Endothelial cell of umbilical vein (primary cell): ENCODE measurements at regions not wholly inside any gene's neighbourhood (a gene's known extent, or its start where the extent isn't known, plus 50 kb on each side); places are given as distances from the start of the nearest gene placed in this dataset.
"Not testable (repeated sequence)": the region's sequence is repeated elsewhere in the genome, so short reads cannot be mapped to it uniquely, and the experiment has no call there.

ENCODE experiments used
- BruUV-seq: library from RNA; stranded (reverse); fragments of 400-500 nt; replicated peaks from 2 replicates; lab custom pipeline; 2021; lab: Mats Ljungman, UMichigan
- CTCF ChIA-PET: fragments of 300-600, 350-600 bp; sonication (Branson Sonifier 250); formaldehyde crosslinking; loops from one replicate; lab custom pipeline; 2021; ENCODE audit warnings: antibody characterized with exemption, inconsistent platforms; lab: Charles Lee
- POLR2A ChIA-PET: fragments of 300-600, 350-600 bp; sonication (Branson Sonifier 250); formaldehyde crosslinking; loops from one replicate; lab custom pipeline; 2021; ENCODE audit warnings: antibody characterized with exemption, inconsistent platforms; lab: Charles Lee
- DNase-seq: peaks from one replicate; pipeline ENCODE4 v3.0.0-alpha.2; 2011; ENCODE audit warnings: low read depth, low spot score
- FAIRE-seq: peaks from 2 replicates; lab custom pipeline; 2011; peaks lifted over from hg19 to GRCh38; lab: Jason Lieb, UNC
- H2AFZ ChIP-seq: 2 replicates; pipeline ENCODE4 v1.6.0; 2012; ENCODE audit warnings: low read depth, low read length, control low read depth, inconsistent platforms
- H3K27ac ChIP-seq: 2 replicates; pipeline ENCODE4 v1.5.1; 2011; ENCODE audit warnings: low read depth, mild to moderate bottlenecking, control low read depth, low read length, moderate library complexity; ENCODE audit not compliant: insufficient read depth
- H3K27me3 ChIP-seq, 2 experiments: 2 replicates each; pipeline versions ENCODE4 v1.6.0 to v1.6.1; 2011; ENCODE audit warnings: low read length in 2 of 2, mixed read lengths in 1 of 2; ENCODE audit not compliant: control insufficient read depth in 2 of 2, insufficient read depth in 2 of 2
- H3K36me3 ChIP-seq, 2 experiments: 2 replicates in 1 of 2; 3 replicates in 1 of 2; pipeline ENCODE4 v1.5.1; 2011; ENCODE audit warnings: low read length in 2 of 2, mild to moderate bottlenecking in 1 of 2, moderate library complexity in 1 of 2; ENCODE audit not compliant: control insufficient read depth in 2 of 2, insufficient read depth in 2 of 2; ENCODE audit errors: extremely low read depth in 1 of 2
- H3K4me1 ChIP-seq: 3 replicates; pipeline ENCODE4 v1.5.1; 2011; ENCODE audit warnings: mild to moderate bottlenecking, low read length; ENCODE audit not compliant: control insufficient read depth, insufficient read depth; ENCODE audit errors: extremely low read depth
- H3K4me2 ChIP-seq: 2 replicates; pipeline ENCODE4 v1.6.1; 2011; ENCODE audit warnings: low read length, control low read depth, mixed read lengths; ENCODE audit not compliant: insufficient read depth
- H3K4me3 ChIP-seq, 3 experiments: fragments of 200-600 bp in 1 of 3; sonication (generic), shearing (Covaris generic) in 1 of 3; replicated peaks in 1 of 3; 2 replicates each; pipeline ENCODE4 v1.5.1; 2011 to 2016; ENCODE audit warnings: control low read depth in 3 of 3, low read length in 3 of 3, mild to moderate bottlenecking in 2 of 3, inconsistent platforms in 1 of 3, low read depth in 1 of 3, moderate library complexity in 1 of 3; ENCODE audit not compliant: insufficient read depth in 1 of 3
- H3K79me2 ChIP-seq: 2 replicates; pipeline ENCODE4 v1.6.0; 2012; ENCODE audit warnings: low read length, inconsistent platforms; ENCODE audit not compliant: control insufficient read depth, insufficient read depth
- H3K9ac ChIP-seq: replicated peaks from 2 replicates; pipeline ENCODE3; 2011; ENCODE audit warnings: low read length, control low read depth; ENCODE audit not compliant: insufficient read depth; ENCODE audit errors: extremely low read depth
- H3K9me1 ChIP-seq: replicated peaks from 3 replicates; pipeline ENCODE4 v1.6.0; 2011; ENCODE audit warnings: mild to moderate bottlenecking, low read length; ENCODE audit not compliant: control insufficient read depth, insufficient read depth; ENCODE audit errors: extremely low read depth
- H3K9me3 ChIP-seq: replicated peaks from 2 replicates; pipeline ENCODE4 v1.5.1; 2012; ENCODE audit warnings: low read length, inconsistent platforms; ENCODE audit not compliant: control insufficient read depth, insufficient read depth
- H4K20me1 ChIP-seq: replicated peaks from 2 replicates; pipeline ENCODE3; 2011; ENCODE audit warnings: mild to moderate bottlenecking, low read length; ENCODE audit not compliant: control insufficient read depth, insufficient read depth; ENCODE audit errors: extremely low read depth
- EZH2 ChIP-seq: IDR thresholded peaks from 2 replicates; pipeline ENCODE4 v1.6.1; 2012; ENCODE audit warnings: borderline replicate concordance, low read depth, mild to moderate bottlenecking, moderate library complexity, low read length, inconsistent platforms; ENCODE audit not compliant: severe bottlenecking
- FOS ChIP-seq: IDR thresholded peaks from 2 replicates; pipeline ENCODE4 v1.6.1; 2011; ENCODE audit warnings: mild to moderate bottlenecking, low read length, moderate library complexity, borderline replicate concordance; ENCODE audit not compliant: insufficient read depth
- GATA2 ChIP-seq: IDR thresholded peaks from 2 replicates; pipeline ENCODE4 v1.7.0; 2011; ENCODE audit warnings: low read depth, mild to moderate bottlenecking, moderate library complexity, mixed read lengths, low read length; ENCODE audit not compliant: insufficient read length, insufficient read depth
- JUN ChIP-seq: IDR thresholded peaks from 2 replicates; pipeline ENCODE4 v1.6.1; 2011; ENCODE audit warnings: borderline replicate concordance, low read depth; ENCODE audit not compliant: insufficient read length, insufficient read depth
- MYC ChIP-seq: IDR thresholded peaks from one replicate; pipeline ENCODE4 v1.6.1; 2011; ENCODE audit warnings: mild to moderate bottlenecking, low read depth, low read length
- POLR2A ChIP-seq: IDR thresholded peaks from 2 replicates; pipeline ENCODE4 v1.6.1; 2012; ENCODE audit warnings: low read depth, mild to moderate bottlenecking, control low read depth, low read length
- POLR2AphosphoS5 ChIP-seq: IDR thresholded peaks from 2 replicates; pipeline ENCODE4 v1.6.1; 2012; ENCODE audit warnings: low read depth, mild to moderate bottlenecking, control low read depth, low read length, moderate library complexity; ENCODE audit not compliant: insufficient read depth
- dilution Hi-C: fragments of 300-500 bp; cut with MboI; formaldehyde crosslinking; loops from one replicate; pipeline ENCODE4 v1.15.0; 2019; ENCODE audit warnings: low sequenced_read_pairs; ENCODE audit not compliant: extremely low pct_ligation_motif_present
- intact Hi-C: fragments of 100-400 bp; cut with micrococcal nuclease; formaldehyde crosslinking; loops from one replicate; pipeline ENCODE4 v1.10.0; 2022
- TF ChIP-seq, protein P1 (sequence below), 2 donors: IDR thresholded peaks; 1 replicate in 1 of 2; 2 replicates in 1 of 2; pipeline ENCODE4 v1.5.1; 2011; ENCODE audit warnings: low read length in 2 of 2, mild to moderate bottlenecking in 2 of 2, moderate library complexity in 2 of 2, control low read depth in 1 of 2, inconsistent platforms in 1 of 2, low read depth in 1 of 2; ENCODE audit not compliant: insufficient read depth in 1 of 2; ENCODE audit errors: extremely low read depth in 1 of 2
- TF ChIP-seq, protein P2 (sequence below): IDR thresholded peaks from 2 replicates; pipeline ENCODE4 v1.6.1; 2011; ENCODE audit not compliant: insufficient read depth, insufficient read length

DNA sequence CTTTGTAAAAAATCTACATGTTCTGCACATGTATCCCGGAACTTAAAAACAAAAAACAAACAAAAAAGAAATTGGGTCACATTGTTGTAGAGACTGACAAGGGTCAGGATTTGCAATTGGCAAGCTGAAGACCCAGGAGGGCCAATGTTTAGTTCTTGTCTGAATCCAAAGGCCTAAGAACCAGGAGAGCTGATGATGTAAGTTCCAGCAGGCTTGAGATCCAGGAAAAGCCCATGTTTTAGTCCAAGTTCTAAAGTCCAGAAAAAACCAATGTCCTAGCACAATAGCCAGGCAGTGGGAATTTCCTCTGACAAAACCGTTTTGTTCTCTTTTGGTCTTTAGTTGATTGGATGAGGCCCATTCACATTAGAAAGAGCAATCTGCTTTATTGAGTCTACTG lies 244.9 kb downstream of the DMAC1 start:
- no TSS peak for BruUV-seq
- CTCF ChIA-PET: no interaction called here

DNA sequence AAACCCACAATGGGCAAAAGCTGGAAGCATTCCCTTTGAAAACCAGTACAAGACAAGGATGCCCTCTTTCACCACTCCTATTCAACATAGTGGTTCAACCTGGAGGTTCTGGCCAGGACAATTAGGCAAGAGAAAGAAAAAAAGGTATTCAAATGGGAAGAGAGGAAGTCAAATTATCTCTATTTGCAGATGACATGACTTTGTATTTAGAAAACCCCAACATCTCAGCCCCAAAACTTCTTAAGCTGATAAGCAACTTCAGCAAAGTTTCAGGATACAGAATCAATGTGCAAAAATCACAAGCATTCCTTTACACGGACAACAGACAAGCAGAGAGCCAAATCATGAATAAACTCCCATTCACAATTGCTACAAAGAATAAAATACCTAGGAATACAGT lies 246.9 kb downstream of the DMAC1 start:
- H3K9ac ChIP-seq, H3K9me1 ChIP-seq, dilution Hi-C loops, H3K27ac ChIP-seq, H3K4me1 ChIP-seq, H2AFZ ChIP-seq, CTCF ChIA-PET, H3K9me3 ChIP-seq, intact Hi-C loops, H3K79me2 ChIP-seq, BruUV-seq, DNase-seq, H3K27me3 ChIP-seq, H4K20me1 ChIP-seq, POLR2A ChIA-PET, FAIRE-seq, H3K4me2 ChIP-seq, H3K36me3 ChIP-seq, H3K4me3 ChIP-seq: not testable (repeated sequence)

More for the DNA sequence above, 244.9 kb downstream of the DMAC1 start:
- TF ChIP-seq FOS (no peak), POLR2A (no peak), EZH2 (no peak), MYC (no peak), GATA2 (no peak), JUN (no peak), POLR2AphosphoS5 (no peak)
- TF ChIP-seq, protein P1, sequence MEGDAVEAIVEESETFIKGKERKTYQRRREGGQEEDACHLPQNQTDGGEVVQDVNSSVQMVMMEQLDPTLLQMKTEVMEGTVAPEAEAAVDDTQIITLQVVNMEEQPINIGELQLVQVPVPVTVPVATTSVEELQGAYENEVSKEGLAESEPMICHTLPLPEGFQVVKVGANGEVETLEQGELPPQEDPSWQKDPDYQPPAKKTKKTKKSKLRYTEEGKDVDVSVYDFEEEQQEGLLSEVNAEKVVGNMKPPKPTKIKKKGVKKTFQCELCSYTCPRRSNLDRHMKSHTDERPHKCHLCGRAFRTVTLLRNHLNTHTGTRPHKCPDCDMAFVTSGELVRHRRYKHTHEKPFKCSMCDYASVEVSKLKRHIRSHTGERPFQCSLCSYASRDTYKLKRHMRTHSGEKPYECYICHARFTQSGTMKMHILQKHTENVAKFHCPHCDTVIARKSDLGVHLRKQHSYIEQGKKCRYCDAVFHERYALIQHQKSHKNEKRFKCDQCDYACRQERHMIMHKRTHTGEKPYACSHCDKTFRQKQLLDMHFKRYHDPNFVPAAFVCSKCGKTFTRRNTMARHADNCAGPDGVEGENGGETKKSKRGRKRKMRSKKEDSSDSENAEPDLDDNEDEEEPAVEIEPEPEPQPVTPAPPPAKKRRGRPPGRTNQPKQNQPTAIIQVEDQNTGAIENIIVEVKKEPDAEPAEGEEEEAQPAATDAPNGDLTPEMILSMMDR (IDR thresholded peaks at IDR 0.05; ENCODE audit: extremely low read depth in 1 of 2, insufficient read depth in 1 of 2, low read depth in 1 of 2, low read length in 2 of 2): no peak
- TF ChIP-seq, protein P2, sequence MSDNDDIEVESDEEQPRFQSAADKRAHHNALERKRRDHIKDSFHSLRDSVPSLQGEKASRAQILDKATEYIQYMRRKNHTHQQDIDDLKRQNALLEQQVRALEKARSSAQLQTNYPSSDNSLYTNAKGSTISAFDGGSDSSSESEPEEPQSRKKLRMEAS: no peak
- H3K36me3 ChIP-seq: no peaks in the 10 kb centered on the region
- no peak overlapping the region for H3K27ac ChIP-seq
- no peaks in the 10 kb centered on the region for H3K4me1 ChIP-seq
- intact Hi-C loops: no loop called here
- no peak overlapping the region for H3K4me2 ChIP-seq
- no peaks in the 10 kb centered on the region for H3K9me3 ChIP-seq
- FAIRE-seq (no peak), DNase-seq (no peak)
- H3K79me2 ChIP-seq: no peaks in the 10 kb centered on the region
- H4K20me1 ChIP-seq: no peaks in the 10 kb centered on the region
- POLR2A ChIA-PET: no interaction called here
- no peak overlapping the region for H3K9ac ChIP-seq
- no peak overlapping the region for H3K4me3 ChIP-seq
- dilution Hi-C loops: no loop called here
- no peaks in the 10 kb centered on the region for H3K9me1 ChIP-seq
- no peak overlapping the region for H2AFZ ChIP-seq
- no peaks in the 10 kb centered on the region for H3K27me3 ChIP-seq
